D721Med (cell line): ENCODE measurements at regions not wholly inside any gene's neighbourhood (a gene's known extent, or its start where the extent isn't known, plus 50 kb on each side); places are given as distances from the start of the nearest gene placed in this dataset.

Experiments used
- DNase-seq: peaks from one replicate; pipeline ENCODE4 v3.0.0; 2011; ENCODE audit warnings: low spot score; ENCODE audit not compliant: insufficient read length
- FAIRE-seq: peaks from 2 replicates; lab custom pipeline; 2011; peaks lifted over from hg19 to GRCh38; lab: Jason Lieb, UNC
- TF ChIP-seq, protein P1 (sequence below): IDR thresholded peaks from 2 replicates; pipeline ENCODE4 v1.5.1; 2012; ENCODE audit warnings: mild to moderate bottlenecking, control low read depth; ENCODE audit not compliant: insufficient read depth; ENCODE audit errors: missing control alignments

DNA sequence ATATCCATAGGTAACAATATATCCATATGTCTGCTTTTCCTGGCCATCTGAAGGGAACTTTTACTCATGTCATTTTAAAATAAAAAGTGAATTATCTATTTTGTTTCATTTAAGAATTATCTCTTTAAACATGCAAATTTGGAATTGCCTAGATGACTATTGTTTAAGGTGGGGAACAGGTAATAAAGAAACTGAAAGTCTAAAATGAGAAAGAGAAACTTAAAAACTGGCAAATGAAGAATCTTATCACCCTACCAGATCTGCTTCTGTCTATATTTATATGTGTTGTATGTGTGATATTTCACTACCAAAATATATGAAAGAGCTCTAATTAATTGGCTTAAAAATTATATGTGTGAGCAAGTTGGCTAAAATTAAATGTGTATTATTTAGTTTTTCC is 243.2 kb upstream of the KCNH7 start:
- TF ChIP-seq, protein P1, sequence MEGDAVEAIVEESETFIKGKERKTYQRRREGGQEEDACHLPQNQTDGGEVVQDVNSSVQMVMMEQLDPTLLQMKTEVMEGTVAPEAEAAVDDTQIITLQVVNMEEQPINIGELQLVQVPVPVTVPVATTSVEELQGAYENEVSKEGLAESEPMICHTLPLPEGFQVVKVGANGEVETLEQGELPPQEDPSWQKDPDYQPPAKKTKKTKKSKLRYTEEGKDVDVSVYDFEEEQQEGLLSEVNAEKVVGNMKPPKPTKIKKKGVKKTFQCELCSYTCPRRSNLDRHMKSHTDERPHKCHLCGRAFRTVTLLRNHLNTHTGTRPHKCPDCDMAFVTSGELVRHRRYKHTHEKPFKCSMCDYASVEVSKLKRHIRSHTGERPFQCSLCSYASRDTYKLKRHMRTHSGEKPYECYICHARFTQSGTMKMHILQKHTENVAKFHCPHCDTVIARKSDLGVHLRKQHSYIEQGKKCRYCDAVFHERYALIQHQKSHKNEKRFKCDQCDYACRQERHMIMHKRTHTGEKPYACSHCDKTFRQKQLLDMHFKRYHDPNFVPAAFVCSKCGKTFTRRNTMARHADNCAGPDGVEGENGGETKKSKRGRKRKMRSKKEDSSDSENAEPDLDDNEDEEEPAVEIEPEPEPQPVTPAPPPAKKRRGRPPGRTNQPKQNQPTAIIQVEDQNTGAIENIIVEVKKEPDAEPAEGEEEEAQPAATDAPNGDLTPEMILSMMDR: no peak
- DNase-seq (no peak), FAIRE-seq (no peak)

DNA sequence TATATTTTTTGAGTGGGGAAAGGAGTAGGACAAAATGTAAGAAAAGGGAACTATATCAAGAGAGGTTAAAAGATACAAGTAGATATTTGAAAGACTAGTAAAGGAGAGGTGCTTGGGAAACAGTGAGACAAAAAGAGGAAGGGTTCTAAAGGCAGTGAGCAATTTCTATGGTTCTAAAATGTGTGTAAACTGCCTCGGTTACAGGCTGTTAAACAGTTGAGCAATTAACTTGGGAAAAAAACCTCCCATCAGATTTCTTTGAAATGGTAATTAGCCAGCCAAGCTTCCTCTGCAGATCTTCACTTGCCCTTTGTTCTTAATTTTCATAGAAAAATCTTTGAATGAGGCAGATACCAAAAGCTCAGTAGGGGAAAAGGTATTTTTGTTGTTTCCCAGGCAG is 238.7 kb upstream of the KCNH7 start:
- no peak for FAIRE-seq
- TF ChIP-seq, protein P1: no peak
- DNase-seq: no peak

DNA sequence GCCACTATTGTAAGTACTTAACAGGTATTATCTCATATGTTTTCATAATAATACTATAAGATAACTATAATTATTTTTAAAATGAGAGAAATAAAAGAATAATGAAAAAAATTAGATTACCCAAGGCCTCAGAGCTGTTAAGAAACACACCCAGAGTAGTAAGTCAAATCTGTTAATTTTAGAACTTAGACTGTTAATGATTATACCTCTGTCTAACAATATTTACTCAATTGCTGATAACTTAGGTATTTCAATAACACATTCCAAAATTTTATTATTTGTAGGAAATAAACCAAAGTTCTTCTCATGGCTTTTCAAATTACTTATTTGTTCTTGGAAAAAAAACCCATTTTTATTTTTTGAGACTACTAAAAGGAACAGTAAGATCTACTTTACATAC is 227.5 kb upstream of the KCNH7 start:
- FAIRE-seq: no peak
- no peak for DNase-seq
- TF ChIP-seq, protein P1: no peak

DNA sequence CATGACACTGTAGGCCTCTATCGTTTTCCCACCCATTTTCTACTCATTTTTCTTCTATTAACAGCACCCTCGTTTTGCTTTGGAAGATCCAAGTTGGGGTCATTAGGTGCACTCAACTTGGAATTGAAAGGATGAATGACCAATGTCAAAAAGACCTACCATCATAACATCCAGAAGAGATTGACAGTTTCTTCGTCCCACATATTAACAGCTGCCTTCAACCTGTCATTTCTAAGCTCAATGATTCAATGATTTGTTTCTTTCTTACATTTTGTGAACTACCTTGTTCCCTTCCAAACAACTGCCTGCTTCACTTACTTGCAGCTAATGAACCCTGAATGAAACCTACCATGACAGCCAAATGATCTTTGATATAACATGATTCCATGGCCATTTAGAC is 224.0 kb upstream of the KCNH7 start:
- no peak for FAIRE-seq
- no peak for DNase-seq
- TF ChIP-seq, protein P1: no peak

DNA sequence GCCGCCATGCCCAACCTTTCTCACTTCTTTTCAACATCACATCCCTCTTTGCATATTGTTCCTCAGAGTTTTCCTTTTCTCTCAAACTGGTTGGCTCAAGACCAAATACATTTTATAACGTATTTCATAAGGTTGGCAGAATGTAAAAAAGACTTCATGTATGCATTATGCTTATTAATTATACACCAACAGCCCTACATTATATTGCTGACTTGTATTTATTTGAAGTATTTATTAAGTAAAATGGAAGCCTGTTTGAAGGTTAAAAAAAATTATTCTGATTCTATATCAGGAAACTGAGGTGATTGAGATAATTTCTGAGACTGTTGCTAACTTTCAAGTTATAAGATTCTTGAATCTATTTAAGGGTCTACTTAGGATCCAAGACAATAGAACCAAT is 208.0 kb upstream of the KCNH7 start:
- TF ChIP-seq, protein P1: no peak
- no peak for DNase-seq
- no peak for FAIRE-seq

DNA sequence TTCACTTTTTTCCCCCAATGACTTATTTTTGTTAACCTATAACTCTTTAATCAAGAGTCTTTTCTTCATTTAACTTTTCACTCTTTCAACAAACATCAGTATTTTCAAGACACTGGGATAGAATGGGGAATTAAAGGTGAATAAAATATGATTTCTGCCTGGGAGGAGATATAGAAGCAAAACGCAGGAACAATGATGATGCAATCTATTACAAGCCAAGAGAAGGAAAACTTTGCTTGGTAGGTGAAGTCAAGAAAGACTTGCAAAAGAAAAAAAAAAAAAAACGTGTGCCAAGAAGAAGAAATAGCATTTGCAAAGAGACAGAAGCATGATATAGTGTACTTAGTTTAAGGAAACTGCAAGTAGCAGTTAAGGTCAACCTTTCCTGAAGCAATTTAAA is 207.3 kb upstream of the KCNH7 start:
- FAIRE-seq: no peak
- DNase-seq: no peak
- TF ChIP-seq, protein P1: no peak

DNA sequence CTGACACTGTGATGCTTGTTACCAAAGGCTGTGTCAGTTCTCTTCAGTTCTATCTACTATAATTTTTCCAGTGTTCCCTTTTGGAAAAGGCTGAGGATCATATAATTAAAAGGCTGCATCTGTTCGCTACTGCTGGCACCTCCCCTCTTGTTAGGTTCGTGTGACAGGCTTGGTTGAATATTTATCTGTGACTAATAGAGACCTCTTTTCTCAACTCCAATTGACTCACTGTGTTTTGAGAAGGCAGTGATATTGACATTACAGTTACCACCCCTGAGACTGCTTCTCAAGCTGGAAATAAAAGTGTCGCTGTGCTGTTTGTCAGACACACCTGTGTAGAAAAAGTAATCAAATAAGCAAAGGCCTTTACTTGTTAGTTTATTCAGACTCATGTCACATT is 205.5 kb upstream of the KCNH7 start:
- TF ChIP-seq, protein P1: no peak
- no peak for DNase-seq
- FAIRE-seq: no peak
